ENCODE measurements at regions not wholly inside any gene's neighbourhood (a gene's known extent, or its start where the extent isn't known, plus 50 kb on each side); places are given as distances from the start of the nearest gene placed in this dataset.

DNA sequence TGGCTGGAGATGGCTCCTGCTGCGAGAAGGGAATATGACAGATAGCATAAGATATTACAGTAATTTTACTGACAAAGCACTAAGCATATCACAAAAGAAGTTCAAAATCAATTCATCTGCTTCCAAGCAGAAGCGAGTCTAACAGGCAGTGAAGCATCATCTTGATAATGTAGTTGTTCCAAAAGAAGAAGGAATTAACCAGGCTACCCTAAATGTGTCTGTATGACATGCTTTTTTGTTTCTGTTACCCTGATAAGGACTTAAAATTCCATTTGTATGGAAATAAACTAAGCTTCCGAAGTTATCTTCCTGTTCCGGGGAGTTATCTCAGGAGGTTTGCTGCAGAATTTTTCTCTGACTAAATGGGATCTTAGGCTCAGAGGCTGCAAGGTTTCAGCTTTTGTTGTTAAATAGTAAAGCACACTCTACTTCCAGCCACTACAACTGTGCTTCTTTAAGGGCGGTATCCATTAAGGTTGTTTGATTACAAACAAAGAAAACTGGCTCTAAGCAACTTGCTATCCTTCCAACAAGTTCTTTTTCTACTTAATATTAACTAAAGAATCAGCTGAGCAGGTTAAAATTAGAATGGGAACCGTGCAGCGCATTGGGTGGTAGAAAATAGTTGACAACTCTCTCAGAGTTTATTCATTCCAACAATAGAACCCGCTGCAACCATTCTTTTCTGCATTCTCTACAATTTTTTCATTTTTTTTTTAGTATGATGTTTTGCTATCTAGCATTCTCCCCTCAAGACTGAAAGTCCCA lies 607.3 kb downstream of the UQCRFS1 start:
- DNase-seq (ENCODE audit: low read depth, low spot score), result no peak
- no peaks in the 10 kb centered on the region for H3K4me1 ChIP-seq (ENCODE audit: insufficient read depth, insufficient read length)
- no peak overlapping the region for H3K4me3 ChIP-seq (ENCODE audit: insufficient read length, low read depth)
- H3K9me3 ChIP-seq (ENCODE audit: insufficient read depth, low read length), result peaks cover 17% of the 10 kb centered on the region
- no peak overlapping the region for H3K9ac ChIP-seq (ENCODE audit: insufficient read length, low read depth)
- H3K27me3 ChIP-seq (ENCODE audit: insufficient read depth, insufficient read length), result no peaks in the 10 kb centered on the region
- TF ChIP-seq ZNF274 (IDR thresholded peaks at IDR 0.05; ENCODE audit: low read depth, low read length) (no peak), SUZ12 (IDR thresholded peaks at IDR 0.05; ENCODE audit: extremely low read depth, insufficient read depth, insufficient read length) (no peak), YY1 (IDR thresholded peaks at IDR 0.05; ENCODE audit: insufficient read depth, insufficient read length) (no peak)
- peaks cover 13% of the 10 kb centered on the region for H3K36me3 ChIP-seq (ENCODE audit: insufficient read depth, insufficient read length, low read length)

- Histone ChIP-seq H3K4me3 (ENCODE audit: insufficient read length, low read depth) (no peak overlapping the region), H3K9me3 (ENCODE audit: insufficient read depth, low read length) (peaks cover 17% of the 10 kb centered on the region), H3K4me1 (ENCODE audit: insufficient read depth, insufficient read length) (peaks cover 5% of the 10 kb centered on the region), H3K27me3 (ENCODE audit: insufficient read depth, insufficient read length) (no peaks in the 10 kb centered on the region), H3K9ac (ENCODE audit: insufficient read length, low read depth) (no peak overlapping the region), H3K36me3 (ENCODE audit: insufficient read depth, insufficient read length, low read length) (peaks cover 16% of the 10 kb centered on the region)
- TF ChIP-seq ZNF274 (IDR thresholded peaks at IDR 0.05; ENCODE audit: low read depth, low read length) (no peak), SUZ12 (IDR thresholded peaks at IDR 0.05; ENCODE audit: extremely low read depth, insufficient read depth, insufficient read length) (no peak), YY1 (IDR thresholded peaks at IDR 0.05; ENCODE audit: insufficient read depth, insufficient read length) (no peak)
- no peak for DNase-seq (ENCODE audit: low read depth, low spot score)
These were observed 609.5 kb downstream of the UQCRFS1 start for GRCh38 chr19:28603453-28603852.

GRCh38 chr19:28602675-28603298 lies 610.2 kb downstream of the UQCRFS1 start:
- no peak for DNase-seq (ENCODE audit: low read depth, low spot score)
- Histone ChIP-seq H3K4me1 (ENCODE audit: insufficient read depth, insufficient read length) (peaks cover 5% of the 10 kb centered on the region), H3K4me3 (ENCODE audit: insufficient read length, low read depth) (no peak overlapping the region), H3K27me3 (ENCODE audit: insufficient read depth, insufficient read length) (no peaks in the 10 kb centered on the region), H3K9me3 (ENCODE audit: insufficient read depth, low read length) (peaks cover 13% of the 10 kb centered on the region), H3K36me3 (ENCODE audit: insufficient read depth, insufficient read length, low read length) (peaks cover 18% of the 10 kb centered on the region), H3K9ac (ENCODE audit: insufficient read length, low read depth) (no peak overlapping the region)
- TF ChIP-seq YY1 (IDR thresholded peaks at IDR 0.05; ENCODE audit: insufficient read depth, insufficient read length), result no peak
- TF ChIP-seq SUZ12 (IDR thresholded peaks at IDR 0.05; ENCODE audit: extremely low read depth, insufficient read depth, insufficient read length), result no peak
- TF ChIP-seq ZNF274 (IDR thresholded peaks at IDR 0.05; ENCODE audit: low read depth, low read length), result no peak

DNA sequence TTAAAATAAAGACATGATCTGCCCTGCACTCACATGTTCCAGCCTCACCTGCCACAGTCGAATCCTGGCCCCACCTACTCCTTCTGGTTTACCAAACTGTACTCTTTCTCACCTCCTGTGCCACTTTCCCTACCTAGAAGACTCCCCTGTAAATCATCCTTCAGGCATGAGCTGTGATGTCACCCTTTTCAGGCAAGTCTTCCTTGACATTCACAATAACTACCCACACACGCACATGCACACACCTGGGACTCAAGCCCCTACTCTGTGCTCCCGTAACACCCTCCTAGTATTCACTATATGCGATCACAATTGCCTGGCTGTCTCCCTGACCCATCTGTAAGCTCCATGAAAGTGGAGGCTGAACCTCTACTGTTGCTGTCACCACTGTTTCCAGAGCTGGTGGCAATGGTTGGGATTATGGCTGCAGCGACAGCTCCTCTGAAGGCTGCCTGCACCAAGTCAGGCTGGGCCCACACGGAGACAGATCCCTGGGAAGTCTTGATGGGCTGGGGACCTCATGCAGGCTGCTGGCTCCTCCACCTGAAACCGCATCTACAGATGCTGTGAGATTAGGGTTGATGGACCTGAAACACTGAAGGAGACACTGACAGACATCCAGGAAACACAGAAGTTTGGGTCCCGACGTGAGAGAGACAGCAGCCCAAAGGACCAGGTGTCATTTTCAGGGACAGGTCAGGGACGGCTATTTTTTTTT lies 611.1 kb downstream of the UQCRFS1 start:
- Histone ChIP-seq H3K4me3 (ENCODE audit: insufficient read length, low read depth) (no peak overlapping the region), H3K27me3 (ENCODE audit: insufficient read depth, insufficient read length) (no peaks in the 10 kb centered on the region), H3K36me3 (ENCODE audit: insufficient read depth, insufficient read length, low read length) (peaks cover 15% of the 10 kb centered on the region), H3K4me1 (ENCODE audit: insufficient read depth, insufficient read length) (peaks cover 5% of the 10 kb centered on the region), H3K9ac (ENCODE audit: insufficient read length, low read depth) (no peak overlapping the region), H3K9me3 (ENCODE audit: insufficient read depth, low read length) (peaks cover 4% of the 10 kb centered on the region)
- TF ChIP-seq YY1 (IDR thresholded peaks at IDR 0.05; ENCODE audit: insufficient read depth, insufficient read length) (no peak), SUZ12 (IDR thresholded peaks at IDR 0.05; ENCODE audit: extremely low read depth, insufficient read depth, insufficient read length) (no peak), ZNF274 (IDR thresholded peaks at IDR 0.05; ENCODE audit: low read depth, low read length) (no peak)
- DNase-seq (ENCODE audit: low read depth, low spot score), result no peak

DNA sequence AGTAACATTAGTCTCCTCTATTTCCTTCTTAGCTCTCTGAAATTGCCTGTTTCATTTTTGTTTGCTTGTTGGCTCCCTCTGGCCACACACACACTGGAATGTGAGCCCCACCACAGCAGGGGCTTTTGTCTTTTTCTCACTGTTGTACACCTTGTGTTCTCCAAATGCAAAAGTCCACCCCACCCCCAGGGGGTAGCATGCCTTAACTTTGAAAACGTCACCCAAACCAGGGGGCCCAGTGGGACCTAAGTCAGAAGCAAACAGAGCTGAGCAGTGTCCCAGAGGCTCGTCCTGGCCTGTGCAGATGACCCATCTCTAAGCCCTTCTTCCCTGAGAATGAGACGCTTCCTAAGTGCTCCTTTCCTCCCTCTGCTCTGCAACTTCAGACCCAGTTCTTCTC lies 614.1 kb downstream of the UQCRFS1 start:
- peaks cover 5% of the 10 kb centered on the region for H3K4me1 ChIP-seq (ENCODE audit: insufficient read depth, insufficient read length)
- H3K4me3 ChIP-seq (ENCODE audit: insufficient read length, low read depth), result no peak overlapping the region
- H3K9me3 ChIP-seq (ENCODE audit: insufficient read depth, low read length), result no peaks in the 10 kb centered on the region
- TF ChIP-seq YY1 (IDR thresholded peaks at IDR 0.05; ENCODE audit: insufficient read depth, insufficient read length), result no peak
- TF ChIP-seq SUZ12 (IDR thresholded peaks at IDR 0.05; ENCODE audit: extremely low read depth, insufficient read depth, insufficient read length), result no peak
- TF ChIP-seq ZNF274 (IDR thresholded peaks at IDR 0.05; ENCODE audit: low read depth, low read length), result no peak
- DNase-seq (ENCODE audit: low read depth, low spot score), result no peak
- peaks cover 14% of the 10 kb centered on the region for H3K36me3 ChIP-seq (ENCODE audit: insufficient read depth, insufficient read length, low read length)
- no peak overlapping the region for H3K9ac ChIP-seq (ENCODE audit: insufficient read length, low read depth)
- H3K27me3 ChIP-seq (ENCODE audit: insufficient read depth, insufficient read length), result no peaks in the 10 kb centered on the region

- Histone ChIP-seq H3K9me3 (ENCODE audit: insufficient read depth, low read length) (no peaks in the 10 kb centered on the region), H3K9ac (ENCODE audit: insufficient read length, low read depth) (no peak overlapping the region), H3K27me3 (ENCODE audit: insufficient read depth, insufficient read length) (no peaks in the 10 kb centered on the region), H3K4me3 (ENCODE audit: insufficient read length, low read depth) (no peak overlapping the region), H3K36me3 (ENCODE audit: insufficient read depth, insufficient read length, low read length) (peaks cover 9% of the 10 kb centered on the region), H3K4me1 (ENCODE audit: insufficient read depth, insufficient read length) (peaks cover 5% of the 10 kb centered on the region)
- TF ChIP-seq ZNF274 (IDR thresholded peaks at IDR 0.05; ENCODE audit: low read depth, low read length), result no peak
- TF ChIP-seq SUZ12 (IDR thresholded peaks at IDR 0.05; ENCODE audit: extremely low read depth, insufficient read depth, insufficient read length), result no peak
- no peak for TF ChIP-seq YY1 (IDR thresholded peaks at IDR 0.05; ENCODE audit: insufficient read depth, insufficient read length)
- DNase-seq (ENCODE audit: low read depth, low spot score), result no peak
These were observed 616.3 kb downstream of the UQCRFS1 start for GRCh38 chr19:28596561-28597071.

Measured in NT2/D1 (cell line).